ENCODE measurements at regions not wholly inside any gene's neighbourhood (a gene's known extent, or its start where the extent isn't known, plus 50 kb on each side); places are given as distances from the start of the nearest gene placed in this dataset.

GRCh38 chr7:80057488-80057887 lies 77.1 kb upstream of the GNAI1 start:
- TF ChIP-seq, protein P1, sequence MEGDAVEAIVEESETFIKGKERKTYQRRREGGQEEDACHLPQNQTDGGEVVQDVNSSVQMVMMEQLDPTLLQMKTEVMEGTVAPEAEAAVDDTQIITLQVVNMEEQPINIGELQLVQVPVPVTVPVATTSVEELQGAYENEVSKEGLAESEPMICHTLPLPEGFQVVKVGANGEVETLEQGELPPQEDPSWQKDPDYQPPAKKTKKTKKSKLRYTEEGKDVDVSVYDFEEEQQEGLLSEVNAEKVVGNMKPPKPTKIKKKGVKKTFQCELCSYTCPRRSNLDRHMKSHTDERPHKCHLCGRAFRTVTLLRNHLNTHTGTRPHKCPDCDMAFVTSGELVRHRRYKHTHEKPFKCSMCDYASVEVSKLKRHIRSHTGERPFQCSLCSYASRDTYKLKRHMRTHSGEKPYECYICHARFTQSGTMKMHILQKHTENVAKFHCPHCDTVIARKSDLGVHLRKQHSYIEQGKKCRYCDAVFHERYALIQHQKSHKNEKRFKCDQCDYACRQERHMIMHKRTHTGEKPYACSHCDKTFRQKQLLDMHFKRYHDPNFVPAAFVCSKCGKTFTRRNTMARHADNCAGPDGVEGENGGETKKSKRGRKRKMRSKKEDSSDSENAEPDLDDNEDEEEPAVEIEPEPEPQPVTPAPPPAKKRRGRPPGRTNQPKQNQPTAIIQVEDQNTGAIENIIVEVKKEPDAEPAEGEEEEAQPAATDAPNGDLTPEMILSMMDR (IDR thresholded peaks at IDR 0.05; ENCODE audit: low read depth, low read length, poor library complexity, severe bottlenecking): no peak
- TF ChIP-seq EZH2phosphoT487 (IDR thresholded peaks at IDR 0.05; ENCODE audit: borderline replicate concordance, low read length): no peak
